ENCODE measurements at regions not wholly inside any gene's neighbourhood (a gene's known extent, or its start where the extent isn't known, plus 50 kb on each side); places are given as distances from the start of the nearest gene placed in this dataset.

GRCh38 chr1:71228742-71229365 is 148.0 kb upstream of the ZRANB2 start:
- TF ChIP-seq POLR2A (IDR thresholded peaks at IDR 0.05; ENCODE audit: low read depth): no peak
- no peak for TF ChIP-seq EP300 (IDR thresholded peaks at IDR 0.05)
- TF ChIP-seq CTCF (IDR thresholded peaks at IDR 0.05): no peak
- TF ChIP-seq POLR2AphosphoS5 (IDR thresholded peaks at IDR 0.05): no peak
